Ishikawa (cell line): ENCODE measurements at regions not wholly inside any gene's neighbourhood (a gene's known extent, or its start where the extent isn't known, plus 50 kb on each side); places are given as distances from the start of the nearest gene placed in this dataset.

Source experiments
- CREB1 ChIP-seq: IDR thresholded peaks from 2 replicates; pipeline ENCODE4 v1.6.1; 2012; ENCODE audit warnings: low read depth
- EGR1 ChIP-seq: IDR thresholded peaks from 2 replicates; pipeline ENCODE4 v1.6.1; 2012
- EP300 ChIP-seq: IDR thresholded peaks from 2 replicates; pipeline ENCODE4 v1.6.1; 2012; ENCODE audit warnings: borderline replicate concordance
- FOXM1 ChIP-seq: IDR thresholded peaks from 2 replicates; pipeline ENCODE4 v1.6.1; 2012; ENCODE audit warnings: low read depth, borderline replicate concordance
- RAD21 ChIP-seq: IDR thresholded peaks from 2 replicates; pipeline ENCODE4 v1.6.1; 2012; ENCODE audit warnings: low read depth
- TAF1 ChIP-seq: IDR thresholded peaks from 2 replicates; pipeline ENCODE4 v1.6.1; 2012; ENCODE audit warnings: low read depth, mild to moderate bottlenecking
- TCF12 ChIP-seq: IDR thresholded peaks from 2 replicates; pipeline ENCODE4 v1.6.1; 2012; ENCODE audit warnings: low read depth
- YY1 ChIP-seq: IDR thresholded peaks from 2 replicates; pipeline ENCODE4 v1.6.1; 2012; ENCODE audit warnings: low read depth
- ZBTB7A ChIP-seq: IDR thresholded peaks from 2 replicates; pipeline ENCODE4 v1.6.1; 2012; ENCODE audit warnings: low read depth
- TF ChIP-seq, protein P1 (sequence below): IDR thresholded peaks from 2 replicates; pipeline ENCODE4 v1.6.1; 2012
- TF ChIP-seq, protein P2 (sequence below): IDR thresholded peaks from 2 replicates; pipeline ENCODE4 v1.6.1; 2012; ENCODE audit warnings: low read depth, mild to moderate bottlenecking

DNA sequence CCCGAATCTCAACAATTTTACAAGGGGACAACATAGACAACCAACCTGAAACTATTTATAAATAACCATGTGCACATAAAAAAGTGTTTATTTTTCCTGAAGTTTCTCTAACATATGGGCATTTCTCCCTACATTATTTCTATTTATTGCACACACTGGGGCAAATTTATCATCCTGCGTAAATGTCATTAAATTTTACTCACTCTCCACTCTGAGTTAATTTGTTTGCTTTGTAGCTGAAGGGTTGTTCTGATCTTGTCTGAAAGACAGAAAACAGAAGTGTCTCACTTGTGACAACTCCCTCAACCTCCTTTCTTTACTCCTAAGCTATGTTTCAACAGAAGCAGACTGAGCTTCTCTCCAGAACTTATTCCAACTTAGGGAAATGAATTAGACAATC is 194.2 kb downstream of the HIPK3 start:
- TF ChIP-seq TAF1 = no peak
- TF ChIP-seq YY1 = no peak
- no peak for TF ChIP-seq EP300
- no peak for TF ChIP-seq RAD21
- TF ChIP-seq CREB1 = no peak
- no peak for TF ChIP-seq FOXM1
- TF ChIP-seq, protein P1, sequence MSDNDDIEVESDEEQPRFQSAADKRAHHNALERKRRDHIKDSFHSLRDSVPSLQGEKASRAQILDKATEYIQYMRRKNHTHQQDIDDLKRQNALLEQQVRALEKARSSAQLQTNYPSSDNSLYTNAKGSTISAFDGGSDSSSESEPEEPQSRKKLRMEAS = no peak
- TF ChIP-seq TCF12 = no peak
- TF ChIP-seq, protein P2, sequence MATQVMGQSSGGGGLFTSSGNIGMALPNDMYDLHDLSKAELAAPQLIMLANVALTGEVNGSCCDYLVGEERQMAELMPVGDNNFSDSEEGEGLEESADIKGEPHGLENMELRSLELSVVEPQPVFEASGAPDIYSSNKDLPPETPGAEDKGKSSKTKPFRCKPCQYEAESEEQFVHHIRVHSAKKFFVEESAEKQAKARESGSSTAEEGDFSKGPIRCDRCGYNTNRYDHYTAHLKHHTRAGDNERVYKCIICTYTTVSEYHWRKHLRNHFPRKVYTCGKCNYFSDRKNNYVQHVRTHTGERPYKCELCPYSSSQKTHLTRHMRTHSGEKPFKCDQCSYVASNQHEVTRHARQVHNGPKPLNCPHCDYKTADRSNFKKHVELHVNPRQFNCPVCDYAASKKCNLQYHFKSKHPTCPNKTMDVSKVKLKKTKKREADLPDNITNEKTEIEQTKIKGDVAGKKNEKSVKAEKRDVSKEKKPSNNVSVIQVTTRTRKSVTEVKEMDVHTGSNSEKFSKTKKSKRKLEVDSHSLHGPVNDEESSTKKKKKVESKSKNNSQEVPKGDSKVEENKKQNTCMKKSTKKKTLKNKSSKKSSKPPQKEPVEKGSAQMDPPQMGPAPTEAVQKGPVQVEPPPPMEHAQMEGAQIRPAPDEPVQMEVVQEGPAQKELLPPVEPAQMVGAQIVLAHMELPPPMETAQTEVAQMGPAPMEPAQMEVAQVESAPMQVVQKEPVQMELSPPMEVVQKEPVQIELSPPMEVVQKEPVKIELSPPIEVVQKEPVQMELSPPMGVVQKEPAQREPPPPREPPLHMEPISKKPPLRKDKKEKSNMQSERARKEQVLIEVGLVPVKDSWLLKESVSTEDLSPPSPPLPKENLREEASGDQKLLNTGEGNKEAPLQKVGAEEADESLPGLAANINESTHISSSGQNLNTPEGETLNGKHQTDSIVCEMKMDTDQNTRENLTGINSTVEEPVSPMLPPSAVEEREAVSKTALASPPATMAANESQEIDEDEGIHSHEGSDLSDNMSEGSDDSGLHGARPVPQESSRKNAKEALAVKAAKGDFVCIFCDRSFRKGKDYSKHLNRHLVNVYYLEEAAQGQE = no peak
- no peak for TF ChIP-seq ZBTB7A
- no peak for TF ChIP-seq EGR1
